Mesodermal cell (in vitro differentiated cells): ENCODE measurements at regions not wholly inside any gene's neighbourhood (a gene's known extent, or its start where the extent isn't known, plus 50 kb on each side); places are given as distances from the start of the nearest gene placed in this dataset.

ENCODE experiments used
- H3K27ac ChIP-seq: 2 replicates; pipeline ENCODE4 v1.7.0; 2013; ENCODE audit warnings: mild to moderate bottlenecking, low read depth, low read length, moderate library complexity; ENCODE audit not compliant: severe bottlenecking
- H3K36me3 ChIP-seq: 2 replicates; pipeline ENCODE4 v1.7.1; 2013; ENCODE audit warnings: mild to moderate bottlenecking, low read length, moderate library complexity; ENCODE audit not compliant: control insufficient read depth, insufficient read depth
- H3K4me1 ChIP-seq: one replicate; pipeline ENCODE4 v1.7.1; 2013; ENCODE audit warnings: mild to moderate bottlenecking, low read length; ENCODE audit not compliant: insufficient read depth, control insufficient read depth, poor library complexity, severe bottlenecking
- H3K4me3 ChIP-seq: 2 replicates; pipeline ENCODE4 v1.7.0; 2013; ENCODE audit warnings: low read length, control low read depth, mild to moderate bottlenecking; ENCODE audit not compliant: insufficient read depth, poor library complexity, severe bottlenecking; ENCODE audit errors: extremely low read depth
- H3K9me3 ChIP-seq: 2 replicates; pipeline ENCODE4 v1.7.1; 2013; ENCODE audit warnings: mild to moderate bottlenecking, low read length, moderate library complexity; ENCODE audit not compliant: control insufficient read depth
- WGBS, 2 experiments: methylation state at CpG; one replicate each; pipeline ENCODE4 v1.1.5; 2013; ENCODE audit warnings: missing lambda C conversion rate in 2 of 2; ENCODE audit not compliant: insufficient coverage in 2 of 2; 5-methylcytosine and 5-hydroxymethylcytosine counted together

DNA sequence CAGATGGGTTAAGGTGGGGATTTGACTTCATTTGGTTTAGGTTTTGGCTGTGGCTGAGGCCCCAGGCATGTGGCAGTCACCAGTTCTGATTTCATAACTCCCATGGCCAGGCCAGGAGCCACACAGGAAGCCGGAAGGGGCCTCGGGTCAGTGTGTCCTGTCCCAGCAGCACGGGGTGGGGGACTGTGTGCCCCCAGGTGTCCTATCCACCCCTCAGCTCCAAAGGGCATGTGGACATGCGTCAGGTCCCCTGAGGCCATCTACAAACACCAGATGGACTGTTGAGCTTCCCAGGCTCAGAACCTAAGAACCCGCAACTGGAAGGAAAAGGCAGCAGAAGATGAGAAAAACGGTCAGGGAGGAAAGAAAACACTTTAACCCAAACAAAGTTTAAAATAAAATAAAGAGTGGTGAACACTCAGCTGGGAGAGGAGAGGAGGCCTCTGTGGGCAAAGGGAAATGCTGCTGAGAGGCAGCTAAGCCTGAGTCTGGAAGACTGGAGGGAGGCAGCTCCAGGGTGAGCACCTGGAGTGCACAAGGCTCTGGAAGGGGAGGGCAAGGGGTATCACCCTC is 260.8 kb downstream of the AUH start:
- H3K36me3 ChIP-seq = no peaks in the 10 kb centered on the region
- peaks cover 4% of the 10 kb centered on the region for H3K4me1 ChIP-seq
- H3K9me3 ChIP-seq = no peaks in the 10 kb centered on the region
- H3K27ac ChIP-seq = no peak overlapping the region
- no peak overlapping the region for H3K4me3 ChIP-seq
- WGBS, 2 experiments = 90 to 100% methylated on average over 2 to 3 of the region's 6 CpGs

GRCh38 chr9:91101611-91102168 is 260.0 kb downstream of the AUH start:
- no peaks in the 10 kb centered on the region for H3K36me3 ChIP-seq
- no peaks in the 10 kb centered on the region for H3K9me3 ChIP-seq
- H3K4me1 ChIP-seq = peaks cover 4% of the 10 kb centered on the region
- H3K27ac ChIP-seq = no peak overlapping the region
- WGBS, 2 experiments = 87 to 97% methylated on average over 4 to 6 of the region's 7 CpGs
- no peak overlapping the region for H3K4me3 ChIP-seq

DNA sequence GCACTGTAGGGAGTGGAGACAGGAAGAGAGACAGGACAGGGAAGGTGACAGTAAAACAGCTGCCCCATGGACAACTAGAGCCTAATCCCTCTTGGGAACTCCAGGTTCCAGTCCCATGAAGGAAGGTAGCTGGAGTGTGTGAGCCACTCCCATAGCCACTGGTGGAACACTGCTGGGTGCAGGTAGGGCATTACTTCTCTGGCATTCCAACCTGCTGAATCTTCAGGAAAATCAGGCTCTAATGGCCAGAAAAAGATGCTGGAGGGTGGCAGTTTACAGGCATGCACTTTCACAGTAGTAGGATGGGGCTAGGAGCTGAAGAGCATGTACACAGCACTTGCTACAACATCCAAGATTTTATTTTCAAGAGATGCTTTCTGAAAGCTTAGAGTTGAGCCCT is 259.4 kb downstream of the AUH start:
- H3K9me3 ChIP-seq = no peaks in the 10 kb centered on the region
- peaks cover 4% of the 10 kb centered on the region for H3K4me1 ChIP-seq
- no peak overlapping the region for H3K4me3 ChIP-seq
- H3K27ac ChIP-seq = no peak overlapping the region
- H3K36me3 ChIP-seq = no peaks in the 10 kb centered on the region

GRCh38 chr9:91103931-91104330 is 257.8 kb downstream of the AUH start:
- H3K9me3 ChIP-seq = no peaks in the 10 kb centered on the region
- peaks cover 4% of the 10 kb centered on the region for H3K4me1 ChIP-seq
- H3K36me3 ChIP-seq = no peaks in the 10 kb centered on the region
- no peak overlapping the region for H3K4me3 ChIP-seq
- H3K27ac ChIP-seq = no peak overlapping the region
- WGBS, 2 experiments = no CpG with 5 or more reads among the region's 1 CpG

DNA sequence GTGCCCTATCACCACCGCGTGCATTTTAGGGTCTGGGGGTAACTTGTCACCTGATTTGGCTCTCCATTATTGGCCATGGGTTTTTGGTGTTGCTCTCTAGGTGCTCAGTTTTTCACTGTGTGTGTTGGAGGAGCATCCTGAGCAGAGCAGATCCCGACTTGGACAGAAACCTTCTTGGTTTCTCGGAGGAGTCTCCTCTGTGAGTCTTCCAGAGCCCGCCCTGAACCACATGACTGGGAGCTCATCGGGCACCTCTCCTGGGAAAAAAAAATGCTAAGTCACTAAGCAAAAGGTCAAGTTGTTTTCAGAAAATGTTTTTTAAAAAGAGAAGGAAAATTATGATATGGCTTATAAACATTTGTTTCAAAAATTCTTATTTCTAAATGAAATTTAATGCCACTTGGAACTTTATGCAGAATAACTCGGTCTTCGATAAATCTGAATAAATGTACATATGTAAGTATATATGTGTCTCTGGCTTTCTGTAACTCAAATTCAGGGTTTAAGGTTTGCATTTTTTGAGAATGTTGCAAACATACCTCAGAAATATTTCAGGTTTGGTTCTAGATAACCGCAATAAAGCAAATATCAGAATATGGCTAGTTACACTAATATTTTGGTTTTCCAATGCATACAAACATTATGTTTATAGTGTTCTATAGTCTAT is 255.2 kb downstream of the AUH start:
- WGBS, 2 experiments = 95 to 98% methylated on average over 4 to 7 of the region's 9 CpGs
- H3K36me3 ChIP-seq = no peaks in the 10 kb centered on the region
- H3K4me3 ChIP-seq = no peak overlapping the region
- peaks cover 10% of the 10 kb centered on the region for H3K9me3 ChIP-seq
- H3K27ac ChIP-seq = no peak overlapping the region
- H3K4me1 ChIP-seq = no peaks in the 10 kb centered on the region

- peaks cover 16% of the 10 kb centered on the region for H3K9me3 ChIP-seq
- H3K4me1 ChIP-seq = no peaks in the 10 kb centered on the region
- no peak overlapping the region for H3K27ac ChIP-seq
- no peak overlapping the region for H3K4me3 ChIP-seq
- H3K36me3 ChIP-seq = no peaks in the 10 kb centered on the region
Measured at GRCh38 chr9:91111226-91111625, 250.5 kb downstream of the AUH start.

- Histone ChIP-seq H3K27ac (no peak overlapping the region), H3K36me3 (no peaks in the 10 kb centered on the region), H3K4me1 (no peaks in the 10 kb centered on the region), H3K4me3 (no peak overlapping the region), H3K9me3 (peaks cover 18% of the 10 kb centered on the region)
- WGBS, 2 experiments = 90 to 100% methylated on average over 1 to 5 of the region's 6 CpGs
Measured at GRCh38 chr9:91111876-91112275, 249.8 kb downstream of the AUH start.

DNA sequence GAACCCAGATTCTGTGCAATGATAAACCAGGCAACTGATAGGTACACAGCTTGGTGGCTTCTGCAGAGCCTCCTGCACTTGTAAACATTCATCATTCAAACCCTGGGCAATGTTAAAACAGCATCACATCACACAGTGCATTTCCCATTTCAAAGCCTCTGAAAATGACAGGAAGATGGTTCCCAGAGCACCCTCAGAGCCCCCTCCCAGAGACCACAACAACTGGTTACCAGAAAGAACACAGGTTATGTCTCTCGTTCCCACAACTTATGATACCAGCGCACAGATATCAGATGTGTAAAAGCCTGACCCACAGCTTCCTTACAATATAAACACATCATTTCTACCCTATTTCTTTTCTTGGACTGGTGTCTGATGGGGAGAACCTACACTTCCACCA is 248.7 kb downstream of the AUH start:
- no peak overlapping the region for H3K4me3 ChIP-seq
- 94 to 100% methylated on average over 2 of the region's 2 CpGs for WGBS, 2 experiments
- no peak overlapping the region for H3K27ac ChIP-seq
- H3K4me1 ChIP-seq = peaks cover 4% of the 10 kb centered on the region
- no peaks in the 10 kb centered on the region for H3K36me3 ChIP-seq
- peaks cover 23% of the 10 kb centered on the region for H3K9me3 ChIP-seq

GRCh38 chr9:91114450-91114849 is 247.3 kb downstream of the AUH start:
- Histone ChIP-seq H3K4me1 (peaks cover 14% of the 10 kb centered on the region), H3K9me3 (peaks cover 23% of the 10 kb centered on the region), H3K36me3 (no peaks in the 10 kb centered on the region), H3K27ac (no peak overlapping the region), H3K4me3 (no peak overlapping the region)
- WGBS, 2 experiments = 80 to 100% methylated on average over 1 of the region's 1 CpG

DNA sequence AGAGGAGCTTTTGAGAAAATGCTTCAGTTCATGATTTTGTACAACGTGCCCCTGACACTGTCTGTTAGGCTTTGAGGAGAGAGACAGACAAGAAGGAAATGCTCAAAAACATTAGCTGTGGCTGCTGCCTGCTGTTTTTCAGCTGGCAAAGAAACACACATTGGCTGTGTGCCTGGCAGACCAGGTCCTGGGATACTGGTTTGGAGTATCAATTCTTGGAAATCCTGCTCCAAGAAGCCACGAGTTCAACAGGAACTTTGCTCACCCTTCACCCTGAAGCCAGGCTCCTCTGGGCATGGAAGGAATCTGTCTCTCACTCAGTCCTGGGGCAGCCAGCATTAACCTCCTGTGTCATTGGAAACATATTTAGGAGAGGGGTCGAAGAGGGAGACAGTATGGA is 245.5 kb downstream of the AUH start:
- Histone ChIP-seq H3K36me3 (no peaks in the 10 kb centered on the region), H3K27ac (no peak overlapping the region), H3K9me3 (peaks cover 13% of the 10 kb centered on the region), H3K4me1 (peaks cover 24% of the 10 kb centered on the region), H3K4me3 (no peak overlapping the region)
- WGBS, 2 experiments = 86 to 92% methylated on average over 2 to 3 of the region's 3 CpGs

DNA sequence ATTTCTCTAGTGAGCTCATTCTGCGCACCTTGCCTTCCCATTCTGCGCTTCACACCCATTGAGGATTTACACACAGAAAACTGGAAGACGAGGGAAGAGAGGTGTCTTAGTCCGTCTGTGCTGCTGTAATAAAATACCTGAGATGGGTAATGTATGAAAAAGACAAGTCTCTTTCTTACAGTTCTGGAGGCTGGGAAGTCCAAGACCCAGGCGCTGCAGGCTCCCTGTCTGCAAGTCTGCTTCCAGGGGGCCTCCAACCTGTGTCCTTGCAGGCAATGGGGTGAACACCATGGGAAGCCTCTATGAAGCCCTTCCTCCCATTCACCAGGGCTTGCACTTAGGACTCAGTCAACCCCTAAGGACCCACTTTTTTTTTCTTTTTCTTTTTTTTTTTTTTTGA is 245.0 kb downstream of the AUH start:
- WGBS, 2 experiments = 93 to 94% methylated on average over 4 to 5 of the region's 5 CpGs
- Histone ChIP-seq H3K4me3 (no peak overlapping the region), H3K4me1 (peaks cover 24% of the 10 kb centered on the region), H3K36me3 (no peaks in the 10 kb centered on the region), H3K9me3 (peaks cover 13% of the 10 kb centered on the region), H3K27ac (no peak overlapping the region)
